Chondrocyte (in vitro differentiated cells): ENCODE measurements at regions not wholly inside any gene's neighbourhood (a gene's known extent, or its start where the extent isn't known, plus 50 kb on each side); places are given as distances from the start of the nearest gene placed in this dataset.

Experiments
- DNase-seq: peaks from one replicate; pipeline ENCODE4 v3.0.0; 2021; ENCODE audit warnings: mixed read lengths, low spot score
- H3K27ac Mint-ChIP-seq: one replicate; pipeline ENCODE4 v1.8.0; 2021; ENCODE audit warnings: mild to moderate bottlenecking, moderate library complexity, mixed read lengths; ENCODE audit not compliant: unreplicated experiment
- H3K27me3 Mint-ChIP-seq: 2 replicates; pipeline ENCODE4 v1.8.0; 2021; ENCODE audit warnings: low read depth, mixed read lengths
- H3K36me3 Mint-ChIP-seq: 2 replicates; pipeline ENCODE4 v1.8.0; 2021; ENCODE audit warnings: low read depth, mixed read lengths
- H3K4me1 Mint-ChIP-seq: 2 replicates; pipeline ENCODE4 v1.8.0; 2021; ENCODE audit warnings: low read depth, mild to moderate bottlenecking, mixed read lengths
- H3K4me3 Mint-ChIP-seq: one replicate; pipeline ENCODE4 v1.8.0; 2021; ENCODE audit warnings: mild to moderate bottlenecking, moderate library complexity, mixed read lengths; ENCODE audit not compliant: unreplicated experiment
- H3K9me3 Mint-ChIP-seq: 2 replicates; pipeline ENCODE4 v1.8.0; 2021; ENCODE audit warnings: low read depth, mixed read lengths
- CTCF ChIP-seq: fragments of 200-600 bp; sonication (generic); IDR thresholded peaks from 2 replicates; pipeline ENCODE4 v1.5.0; 2021; ENCODE audit warnings: antibody characterized with exemption, mild to moderate bottlenecking, moderate library complexity

GRCh38 chr2:8500124-8501054 is 181.5 kb upstream of the ID2 start:
- H3K4me1 Mint-ChIP-seq = peaks cover 14% of the 10 kb centered on the region
- no peak for TF ChIP-seq CTCF
- no peaks in the 10 kb centered on the region for H3K9me3 Mint-ChIP-seq
- no peaks in the 10 kb centered on the region for H3K27me3 Mint-ChIP-seq
- H3K36me3 Mint-ChIP-seq = no peaks in the 10 kb centered on the region
- peak; percentile 46 for DNase-seq
- H3K27ac Mint-ChIP-seq = no peak overlapping the region
- no peak overlapping the region for H3K4me3 Mint-ChIP-seq

DNA sequence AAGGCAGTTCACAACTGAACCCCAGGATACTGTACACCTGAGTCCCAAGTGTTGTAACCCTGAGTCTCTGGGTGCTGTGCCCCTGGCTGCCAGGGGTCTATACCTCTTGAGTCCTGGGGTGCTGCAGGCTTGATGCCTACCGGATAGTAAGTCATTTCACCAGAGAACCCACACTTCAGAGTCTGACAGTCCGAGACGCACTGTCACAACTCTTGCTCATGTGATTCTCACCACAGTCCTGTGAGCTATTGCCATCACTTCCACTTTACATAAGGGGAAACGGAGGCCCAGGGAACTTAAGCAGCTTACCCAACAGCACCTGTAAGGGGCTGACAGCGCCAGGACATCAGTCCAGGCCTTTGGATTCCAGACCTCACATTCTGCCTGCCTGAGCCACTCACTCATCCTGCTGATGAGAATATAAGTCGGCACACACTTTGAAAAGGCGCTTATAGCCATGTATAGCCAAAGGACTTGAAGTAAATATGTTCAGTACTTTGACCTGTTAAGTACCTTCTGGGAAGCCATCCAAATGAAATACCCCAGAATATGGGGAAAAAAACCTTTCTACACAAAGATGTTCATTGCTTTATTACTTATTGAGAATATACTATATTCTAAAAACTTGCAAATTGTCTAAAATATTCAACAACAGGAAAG is 180.7 kb upstream of the ID2 start:
- Mint-ChIP-seq H3K9me3 (no peaks in the 10 kb centered on the region), H3K27me3 (no peaks in the 10 kb centered on the region), H3K4me1 (peaks cover 14% of the 10 kb centered on the region), H3K27ac (no peak overlapping the region), H3K36me3 (no peaks in the 10 kb centered on the region), H3K4me3 (no peak overlapping the region)
- no peak for TF ChIP-seq CTCF
- peak; percentile 20 for DNase-seq

DNA sequence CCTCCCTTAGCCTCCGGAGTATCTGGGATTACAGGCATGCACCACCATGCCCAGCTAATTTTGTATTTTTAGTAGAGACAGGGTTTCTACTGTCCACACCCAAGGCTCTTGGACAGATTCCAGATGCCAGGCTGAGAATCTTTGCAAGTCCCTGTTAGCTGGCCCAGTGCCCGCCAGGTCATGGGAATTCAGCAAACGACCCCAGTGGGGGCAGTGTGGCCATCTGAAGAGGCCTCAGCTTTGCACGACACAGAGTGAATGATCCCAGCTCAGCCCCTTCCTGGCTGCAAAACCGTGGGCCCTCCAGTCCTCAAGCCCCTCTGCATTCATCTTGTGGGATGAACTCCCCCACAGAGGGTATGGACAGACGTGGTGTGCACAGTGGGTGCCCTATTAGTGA is 179.5 kb upstream of the ID2 start:
- Mint-ChIP-seq H3K4me1 (peaks cover 14% of the 10 kb centered on the region), H3K36me3 (no peaks in the 10 kb centered on the region), H3K27ac (no peak overlapping the region), H3K9me3 (no peaks in the 10 kb centered on the region), H3K4me3 (no peak overlapping the region), H3K27me3 (no peaks in the 10 kb centered on the region)
- DNase-seq = peak; percentile 61
- TF ChIP-seq CTCF = no peak

DNA sequence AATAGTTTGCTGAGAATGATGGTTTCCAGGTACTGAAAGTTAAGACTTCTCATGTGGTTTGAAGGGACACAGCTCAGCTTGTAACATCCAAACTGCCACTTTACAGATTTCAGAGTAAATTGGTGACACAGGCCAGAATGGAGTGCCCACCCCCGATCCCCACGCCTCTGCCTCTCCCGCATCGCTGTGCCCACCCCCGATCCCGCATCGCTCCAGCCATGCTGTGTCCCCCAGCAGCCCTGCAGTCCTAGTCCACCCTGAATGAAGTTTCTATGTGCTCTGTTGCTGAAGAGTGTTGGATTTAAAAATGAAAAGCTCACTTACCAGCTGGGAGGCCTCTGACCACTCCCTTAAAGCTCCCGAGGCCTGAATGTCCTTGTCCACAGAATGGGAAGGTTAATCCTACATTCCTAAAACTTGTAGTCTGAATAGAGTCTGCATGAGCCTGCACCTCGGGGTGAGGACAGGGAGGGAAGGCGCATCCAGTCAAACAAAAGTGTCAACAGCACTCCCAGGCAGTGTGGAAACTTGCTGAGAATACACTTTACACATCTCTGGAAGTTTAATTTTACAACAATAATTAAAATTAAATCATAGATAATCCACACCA is 176.4 kb upstream of the ID2 start:
- Mint-ChIP-seq H3K4me1 (peaks cover 14% of the 10 kb centered on the region), H3K27ac (no peak overlapping the region), H3K4me3 (no peak overlapping the region), H3K9me3 (peaks cover 6% of the 10 kb centered on the region), H3K36me3 (no peaks in the 10 kb centered on the region), H3K27me3 (no peaks in the 10 kb centered on the region)
- TF ChIP-seq CTCF = no peak
- DNase-seq = peak; percentile 71

GRCh38 chr2:8506746-8507145 is 175.1 kb upstream of the ID2 start:
- TF ChIP-seq CTCF = no peak
- Mint-ChIP-seq H3K27ac (no peak overlapping the region), H3K4me1 (peaks cover 19% of the 10 kb centered on the region), H3K9me3 (peaks cover 6% of the 10 kb centered on the region), H3K36me3 (no peaks in the 10 kb centered on the region), H3K27me3 (no peaks in the 10 kb centered on the region), H3K4me3 (no peak overlapping the region)
- DNase-seq = no peak
